Mesendoderm (in vitro differentiated cells): ENCODE measurements at regions not wholly inside any gene's neighbourhood (a gene's known extent, or its start where the extent isn't known, plus 50 kb on each side); places are given as distances from the start of the nearest gene placed in this dataset.
"Not testable (repeated sequence)": the region's sequence is repeated elsewhere in the genome, so short reads cannot be mapped to it uniquely, and the experiment has no call there.

Experiments
- DNase-seq: peaks from one replicate; pipeline ENCODE4 v3.0.0; 2013
- H2AK5ac ChIP-seq: 2 replicates; pipeline ENCODE4 v1.6.1; 2013; ENCODE audit warnings: low read length, inconsistent platforms
- H2BK120ac ChIP-seq: 2 replicates; pipeline ENCODE4 v1.6.1; 2013; ENCODE audit warnings: low read depth, mild to moderate bottlenecking, low read length, moderate library complexity, mixed read lengths
- H2BK15ac ChIP-seq: replicated peaks from 2 replicates; pipeline ENCODE4 v1.6.1; 2013; ENCODE audit warnings: low read depth, mild to moderate bottlenecking, moderate library complexity
- H2BK5ac ChIP-seq: 2 replicates; pipeline ENCODE4 v1.6.1; 2013; ENCODE audit warnings: low read length, inconsistent platforms
- H3K18ac ChIP-seq: 2 replicates; pipeline ENCODE4 v1.6.1; 2013; ENCODE audit warnings: mild to moderate bottlenecking, low read length, mixed read lengths
- H3K23ac ChIP-seq: one replicate; pipeline ENCODE4 v1.6.1; 2013; ENCODE audit warnings: low read length
- H3K27ac ChIP-seq: 2 replicates; pipeline ENCODE4 v1.5.1; 2013; ENCODE audit warnings: low read depth, mild to moderate bottlenecking, inconsistent platforms, low read length, moderate library complexity
- H3K27me3 ChIP-seq: 2 replicates; pipeline ENCODE4 v1.6.1; 2013; ENCODE audit warnings: low read length, control low read depth, mild to moderate bottlenecking, inconsistent platforms; ENCODE audit not compliant: insufficient read depth, poor library complexity
- H3K36me3 ChIP-seq: 2 replicates; pipeline ENCODE4 v1.6.1; 2013; ENCODE audit warnings: low read length, inconsistent platforms; ENCODE audit not compliant: control insufficient read depth, insufficient read depth
- H3K4ac ChIP-seq: one replicate; pipeline ENCODE4 v1.6.1; 2013; ENCODE audit warnings: low read depth, mild to moderate bottlenecking, low read length, moderate library complexity
- H3K4me1 ChIP-seq: 2 replicates; pipeline ENCODE4 v1.6.1; 2013; ENCODE audit warnings: low read depth, low read length, inconsistent platforms; ENCODE audit not compliant: control insufficient read depth
- H3K4me2 ChIP-seq: 2 replicates; pipeline ENCODE4 v1.6.1; 2013; ENCODE audit warnings: low read length
- H3K4me3 ChIP-seq: 2 replicates; pipeline ENCODE4 v1.5.1; 2013; ENCODE audit warnings: mild to moderate bottlenecking, low read length
- H3K56ac ChIP-seq: one replicate; pipeline ENCODE4 v1.6.1; 2013; ENCODE audit warnings: low read length
- H3K79me1 ChIP-seq: 2 replicates; pipeline ENCODE4 v1.6.1; 2013; ENCODE audit warnings: low read length, inconsistent platforms
- H3K79me2 ChIP-seq: 2 replicates; pipeline ENCODE4 v1.6.1; 2013; ENCODE audit warnings: mild to moderate bottlenecking, low read length; ENCODE audit not compliant: control insufficient read depth, insufficient read depth
- H3K9ac ChIP-seq: 2 replicates; pipeline ENCODE4 v1.6.1; 2013; ENCODE audit warnings: low read length, inconsistent platforms
- H4K5ac ChIP-seq: one replicate; pipeline ENCODE4 v1.6.1; 2013; ENCODE audit warnings: low read length
- H4K8ac ChIP-seq: one replicate; pipeline ENCODE4 v1.6.1; 2013; ENCODE audit warnings: low read depth, mild to moderate bottlenecking, control low read depth, low read length, moderate library complexity
- WGBS: extraction: QIAGEN DNeasy Blood & Tissue Kit; methylation state at CpG from one replicate; pipeline ENCODE4 v1.1.7; 2013; ENCODE audit warnings: low lambda C conversion rate, missing lambda C conversion rate; ENCODE audit not compliant: insufficient coverage; ENCODE audit errors: extremely low coverage; 5-methylcytosine and 5-hydroxymethylcytosine counted together

- not testable (repeated sequence) for H3K4me2 ChIP-seq, H3K18ac ChIP-seq, H3K4me3 ChIP-seq, H3K4me1 ChIP-seq, H4K5ac ChIP-seq, H3K79me1 ChIP-seq, H3K27ac ChIP-seq, H3K79me2 ChIP-seq, H2BK120ac ChIP-seq, H3K4ac ChIP-seq, H3K36me3 ChIP-seq, H3K9ac ChIP-seq, H2BK15ac ChIP-seq, H3K27me3 ChIP-seq, H4K8ac ChIP-seq, H2BK5ac ChIP-seq, H3K23ac ChIP-seq, H3K56ac ChIP-seq, H2AK5ac ChIP-seq
- WGBS: no CpG with 5 or more reads among the region's 12 CpGs
- peak; percentile 27 for DNase-seq
These were observed 336.1 kb upstream of the MDGA2 start for GRCh38 chr14:48011484-48011883.

- Histone ChIP-seq H3K23ac (no peak overlapping the region), H2AK5ac (no peak overlapping the region), H3K56ac (no peak overlapping the region), H3K4me3 (no peak overlapping the region), H2BK120ac (no peak overlapping the region), H2BK5ac (no peak overlapping the region), H3K4me2 (no peak overlapping the region), H2BK15ac (no peak overlapping the region), H3K4ac (no peak overlapping the region), H3K79me1 (no peaks in the 10 kb centered on the region), H4K5ac (no peak overlapping the region), H3K27me3 (no peaks in the 10 kb centered on the region), H3K27ac (no peak overlapping the region), H4K8ac (no peak overlapping the region), H3K79me2 (no peaks in the 10 kb centered on the region), H3K4me1 (no peaks in the 10 kb centered on the region), H3K36me3 (no peaks in the 10 kb centered on the region), H3K18ac (no peak overlapping the region), H3K9ac (no peak overlapping the region)
- peak; percentile 87 for DNase-seq
These were observed 333.2 kb upstream of the MDGA2 start for GRCh38 chr14:48008646-48009045.

- H3K18ac ChIP-seq: no peak overlapping the region
These were observed 330.6 kb upstream of the MDGA2 start for GRCh38 chr14:48005986-48006385.

GRCh38 chr14:47993883-47994282 lies 318.5 kb upstream of the MDGA2 start:
- DNase-seq: no peak
- Histone ChIP-seq H3K4me2 (no peak overlapping the region), H4K5ac (no peak overlapping the region), H3K4me1 (no peaks in the 10 kb centered on the region), H3K79me2 (no peaks in the 10 kb centered on the region), H3K27ac (no peak overlapping the region), H3K36me3 (no peaks in the 10 kb centered on the region), H3K56ac (no peak overlapping the region), H2BK120ac (no peak overlapping the region), H2AK5ac (no peak overlapping the region), H4K8ac (no peak overlapping the region), H2BK15ac (no peak overlapping the region), H3K18ac (no peak overlapping the region), H3K23ac (no peak overlapping the region), H3K27me3 (no peaks in the 10 kb centered on the region), H3K9ac (no peak overlapping the region), H2BK5ac (no peak overlapping the region), H3K4ac (no peak overlapping the region), H3K4me3 (no peak overlapping the region), H3K79me1 (no peaks in the 10 kb centered on the region)

More at GRCh38 chr14:48005986-48006385, 330.6 kb upstream of the MDGA2 start:
- H3K27me3 ChIP-seq: no peaks in the 10 kb centered on the region
- H2BK120ac ChIP-seq: no peak overlapping the region
- H2BK15ac ChIP-seq: no peak overlapping the region
- H3K79me2 ChIP-seq: no peaks in the 10 kb centered on the region
- H4K8ac ChIP-seq: no peak overlapping the region
- H3K4me1 ChIP-seq: no peaks in the 10 kb centered on the region
- no peak overlapping the region for H3K9ac ChIP-seq
- peak; percentile 8 for DNase-seq
- H3K56ac ChIP-seq: no peak overlapping the region
- no peak overlapping the region for H3K27ac ChIP-seq
- no peak overlapping the region for H2BK5ac ChIP-seq
- no peak overlapping the region for H3K4me2 ChIP-seq
- H4K5ac ChIP-seq: no peak overlapping the region
- H3K23ac ChIP-seq: no peak overlapping the region
- H3K79me1 ChIP-seq: no peaks in the 10 kb centered on the region
- no peaks in the 10 kb centered on the region for H3K36me3 ChIP-seq
- H3K4me3 ChIP-seq: no peak overlapping the region
- no peak overlapping the region for H3K4ac ChIP-seq
- no CpG with 5 or more reads among the region's 1 CpG for WGBS
- no peak overlapping the region for H2AK5ac ChIP-seq

- no peak overlapping the region for H4K8ac ChIP-seq
- H2BK15ac ChIP-seq: no peak overlapping the region
- H3K56ac ChIP-seq: no peak overlapping the region
- H4K5ac ChIP-seq: no peak overlapping the region
- no peak overlapping the region for H3K4me3 ChIP-seq
- no peak overlapping the region for H3K4me2 ChIP-seq
- H2BK120ac ChIP-seq: no peak overlapping the region
- H3K18ac ChIP-seq: no peak overlapping the region
- no peak overlapping the region for H2BK5ac ChIP-seq
- no peak overlapping the region for H3K23ac ChIP-seq
- H3K9ac ChIP-seq: no peak overlapping the region
- DNase-seq: no peak
- H3K4ac ChIP-seq: no peak overlapping the region
- H3K27me3 ChIP-seq: no peaks in the 10 kb centered on the region
- no peaks in the 10 kb centered on the region for H3K79me1 ChIP-seq
- H3K27ac ChIP-seq: no peak overlapping the region
- no peaks in the 10 kb centered on the region for H3K36me3 ChIP-seq
- no peaks in the 10 kb centered on the region for H3K79me2 ChIP-seq
- H2AK5ac ChIP-seq: no peak overlapping the region
- WGBS: 100% methylated on average over 1 of the region's 2 CpGs
- H3K4me1 ChIP-seq: no peaks in the 10 kb centered on the region
These were observed 312.8 kb upstream of the MDGA2 start for GRCh38 chr14:47988175-47988574.

- no peak overlapping the region for H3K9ac ChIP-seq
- DNase-seq: no peak
- H2AK5ac ChIP-seq: no peak overlapping the region
- no peaks in the 10 kb centered on the region for H3K27me3 ChIP-seq
- H3K79me2 ChIP-seq: no peaks in the 10 kb centered on the region
- no peak overlapping the region for H2BK15ac ChIP-seq
- no peak overlapping the region for H3K23ac ChIP-seq
- H3K4me3 ChIP-seq: no peak overlapping the region
- H3K27ac ChIP-seq: no peak overlapping the region
- no peak overlapping the region for H3K4me2 ChIP-seq
- no peak overlapping the region for H4K8ac ChIP-seq
- H3K4ac ChIP-seq: no peak overlapping the region
- no peaks in the 10 kb centered on the region for H3K4me1 ChIP-seq
- no peak overlapping the region for H2BK5ac ChIP-seq
- no peaks in the 10 kb centered on the region for H3K79me1 ChIP-seq
- H3K36me3 ChIP-seq: no peaks in the 10 kb centered on the region
- H3K18ac ChIP-seq: no peak overlapping the region
- no peak overlapping the region for H4K5ac ChIP-seq
- no peak overlapping the region for H2BK120ac ChIP-seq
- H3K56ac ChIP-seq: no peak overlapping the region
These were observed 303.5 kb upstream of the MDGA2 start for GRCh38 chr14:47978871-47979270.
